NCI-H187 (cell line): ENCODE measurements at regions not wholly inside any gene's neighbourhood (a gene's known extent, or its start where the extent isn't known, plus 50 kb on each side); places are given as distances from the start of the nearest gene placed in this dataset.

Source experiments
- DNase-seq, 2 experiments: peaks; one replicate each; lab custom pipeline; 2025; lab: John Stamatoyannopoulos, UW

- DNase-seq: no peak
Measured at GRCh38 chr5:124234022-124234769, 512.2 kb downstream of the ZNF608 start.

- no peak for DNase-seq
Measured at GRCh38 chr5:124232515-124232914, 513.9 kb downstream of the ZNF608 start.

GRCh38 chr5:124231802-124232201, 514.6 kb downstream of the ZNF608 start:
- no peak for DNase-seq

GRCh38 chr5:124231230-124231629, 515.2 kb downstream of the ZNF608 start:
- DNase-seq: no peak

- DNase-seq: no peak
Measured at GRCh38 chr5:124230456-124230855, 516.0 kb downstream of the ZNF608 start.

GRCh38 chr5:124229352-124229751, 517.1 kb downstream of the ZNF608 start:
- no peak for DNase-seq

- DNase-seq: no peak
Measured at GRCh38 chr5:124227914-124228313, 518.5 kb downstream of the ZNF608 start.

- DNase-seq: no peak
Measured at GRCh38 chr5:124220418-124220817, 526.0 kb downstream of the ZNF608 start.

- DNase-seq: no peak
Measured at GRCh38 chr5:124212934-124213333, 533.5 kb downstream of the ZNF608 start.

GRCh38 chr5:124210111-124210910, 536.1 kb downstream of the ZNF608 start:
- no peak for DNase-seq

GRCh38 chr5:124207118-124207517, 539.3 kb downstream of the ZNF608 start:
- no peak for DNase-seq

- DNase-seq: peak in 1 of 2 experiments; percentile 5
Measured at GRCh38 chr5:124206540-124206939, 539.9 kb downstream of the ZNF608 start.

- DNase-seq: no peak
Measured at GRCh38 chr5:124203303-124203702, 543.1 kb downstream of the ZNF608 start.

- no peak for DNase-seq
Measured at GRCh38 chr5:124200381-124200780, 546.1 kb downstream of the ZNF608 start.

- no peak for DNase-seq
Measured at GRCh38 chr5:124199893-124200292, 546.5 kb downstream of the ZNF608 start.

GRCh38 chr5:124195411-124195810, 551.0 kb downstream of the ZNF608 start:
- no peak for DNase-seq

- no peak for DNase-seq
Measured at GRCh38 chr5:124194282-124194681, 552.2 kb downstream of the ZNF608 start.

- no peak for DNase-seq
Measured at GRCh38 chr5:124193371-124193789, 553.1 kb downstream of the ZNF608 start.

- no peak for DNase-seq
Measured at GRCh38 chr5:124192716-124193115, 553.7 kb downstream of the ZNF608 start.

- DNase-seq: no peak
Measured at GRCh38 chr5:124185716-124186115, 560.7 kb downstream of the ZNF608 start.

GRCh38 chr5:124182133-124182532, 564.3 kb downstream of the ZNF608 start:
- DNase-seq: no peak

- no peak for DNase-seq
Measured at GRCh38 chr5:124180875-124181461, 565.5 kb downstream of the ZNF608 start.

GRCh38 chr5:124180299-124180874, 566.1 kb downstream of the ZNF608 start:
- no peak for DNase-seq
